Trophoblast cell (in vitro differentiated cells and primary cell): ENCODE measurements at regions not wholly inside any gene's neighbourhood (a gene's known extent, or its start where the extent isn't known, plus 50 kb on each side); places are given as distances from the start of the nearest gene placed in this dataset.

Source experiments
- DNase-seq, 2 donors: peaks; one replicate each; pipeline ENCODE4 v3.0.0-alpha.2; 2016
- H2AFZ ChIP-seq: 2 replicates; pipeline ENCODE4 v1.6.1; 2013; ENCODE audit warnings: low read length, moderate library complexity, mild to moderate bottlenecking; ENCODE audit not compliant: insufficient read depth, poor library complexity
- H2AK5ac ChIP-seq: 2 replicates; pipeline ENCODE4 v1.6.1; 2013; ENCODE audit warnings: mild to moderate bottlenecking, low read length
- H2BK120ac ChIP-seq: 2 replicates; pipeline ENCODE4 v1.6.1; 2013; ENCODE audit warnings: low read length, mild to moderate bottlenecking, moderate library complexity; ENCODE audit not compliant: insufficient read depth, poor library complexity
- H2BK12ac ChIP-seq: 2 replicates; pipeline ENCODE4 v1.6.1; 2013; ENCODE audit warnings: mild to moderate bottlenecking, low read length, moderate library complexity
- H2BK5ac ChIP-seq: 2 replicates; pipeline ENCODE4 v1.6.1; 2013; ENCODE audit warnings: low read length, low read depth, moderate library complexity, mild to moderate bottlenecking; ENCODE audit not compliant: poor library complexity
- H3K14ac ChIP-seq: 2 replicates; pipeline ENCODE4 v1.6.1; 2013; ENCODE audit warnings: mild to moderate bottlenecking, low read length
- H3K18ac ChIP-seq: 2 replicates; pipeline ENCODE4 v1.6.1; 2013; ENCODE audit warnings: mild to moderate bottlenecking, low read length
- H3K23ac ChIP-seq: 2 replicates; pipeline ENCODE4 v1.6.1; 2013; ENCODE audit warnings: low read length
- H3K27ac ChIP-seq: 2 replicates; pipeline ENCODE4 v1.5.1; 2013; ENCODE audit warnings: low read depth, mild to moderate bottlenecking, inconsistent platforms, low read length, moderate library complexity
- H3K27me3 ChIP-seq: 2 replicates; pipeline ENCODE4 v1.6.1; 2013; ENCODE audit warnings: inconsistent platforms, mild to moderate bottlenecking, low read length, moderate library complexity; ENCODE audit not compliant: insufficient read depth
- H3K36me3 ChIP-seq, 2 experiments: 1 replicate in 1 of 2; 2 replicates in 1 of 2; pipeline ENCODE4 v1.6.1; 2013; ENCODE audit warnings: low read length in 2 of 2, mild to moderate bottlenecking in 2 of 2, moderate library complexity in 1 of 2; ENCODE audit not compliant: insufficient read depth in 2 of 2, control insufficient read depth in 1 of 2
- H3K4ac ChIP-seq: 2 replicates; pipeline ENCODE4 v1.6.1; 2013; ENCODE audit warnings: low read depth, mild to moderate bottlenecking, low read length, moderate library complexity
- H3K4me1 ChIP-seq, 2 experiments: 1 replicate in 1 of 2; 2 replicates in 1 of 2; pipeline ENCODE4 v1.6.1; 2013; ENCODE audit warnings: low read length in 2 of 2, mild to moderate bottlenecking in 2 of 2, moderate library complexity in 1 of 2; ENCODE audit not compliant: insufficient read depth in 2 of 2, control insufficient read depth in 1 of 2
- H3K4me2 ChIP-seq: 2 replicates; pipeline ENCODE4 v1.6.1; 2013; ENCODE audit warnings: inconsistent platforms, mild to moderate bottlenecking, low read length, moderate library complexity
- H3K4me3 ChIP-seq: 2 replicates; pipeline ENCODE4 v1.5.1; 2013; ENCODE audit warnings: mild to moderate bottlenecking, low read depth, low read length, inconsistent platforms
- H3K79me1 ChIP-seq: one replicate; pipeline ENCODE4 v1.6.1; 2013; ENCODE audit warnings: low read length
- H3K79me2 ChIP-seq: 2 replicates; pipeline ENCODE4 v1.6.1; 2013; ENCODE audit warnings: low read length, mild to moderate bottlenecking; ENCODE audit not compliant: control insufficient read depth, insufficient read depth, poor library complexity
- H3K9ac ChIP-seq: 2 replicates; pipeline ENCODE4 v1.6.1; 2013; ENCODE audit warnings: mild to moderate bottlenecking, low read length
- H3K9me3 ChIP-seq: 2 replicates; pipeline ENCODE4 v1.6.1; 2013; ENCODE audit warnings: low read depth, mild to moderate bottlenecking, control low read depth, inconsistent platforms, low read length; ENCODE audit not compliant: insufficient read depth
- H4K12ac ChIP-seq: 2 replicates; pipeline ENCODE4 v1.6.1; 2013; ENCODE audit warnings: low read depth, mild to moderate bottlenecking, low read length, moderate library complexity
- H4K8ac ChIP-seq: 2 replicates; pipeline ENCODE4 v1.6.1; 2013; ENCODE audit warnings: low read depth, mild to moderate bottlenecking, low read length, moderate library complexity
- H4K91ac ChIP-seq: one replicate; pipeline ENCODE4 v1.6.1; 2013; ENCODE audit warnings: low read depth, mild to moderate bottlenecking, low read length, moderate library complexity
- WGBS: extraction: QIAGEN DNeasy Blood & Tissue Kit; methylation state at CpG from one replicate; pipeline ENCODE4 v1.1.7; 2013; ENCODE audit warnings: missing lambda C conversion rate; ENCODE audit not compliant: insufficient read length, insufficient coverage; ENCODE audit errors: extremely low coverage; 5-methylcytosine and 5-hydroxymethylcytosine counted together

DNA sequence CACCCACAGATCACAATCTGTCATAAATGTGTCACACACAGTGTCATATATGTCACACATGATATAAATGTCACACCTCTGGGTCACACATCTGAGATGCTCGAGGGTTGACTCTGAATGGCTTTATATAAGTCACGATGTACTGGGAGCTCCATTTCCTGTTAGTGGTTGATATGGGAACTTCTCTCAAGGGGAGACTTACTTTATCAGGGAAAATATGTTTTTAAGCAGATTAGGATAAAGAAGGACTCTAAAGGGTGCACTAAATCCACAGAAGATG is 83.9 kb upstream of the MEF2A start:
- no peaks in the 10 kb centered on the region for H3K79me2 ChIP-seq
- H4K8ac ChIP-seq = no peak overlapping the region
- WGBS = no CpG with 5 or more reads among the region's 2 CpGs
- H2BK5ac ChIP-seq = no peak overlapping the region
- no peak overlapping the region for H4K12ac ChIP-seq
- DNase-seq = no peak
- H3K23ac ChIP-seq = no peak overlapping the region
- H2BK12ac ChIP-seq = no peak overlapping the region
- no peak overlapping the region for H4K91ac ChIP-seq
- no peak overlapping the region for H3K4me2 ChIP-seq
- H3K27ac ChIP-seq = no peak overlapping the region
- H3K9me3 ChIP-seq = peaks cover 1% of the 10 kb centered on the region
- no peak overlapping the region for H2AK5ac ChIP-seq
- H3K9ac ChIP-seq = no peak overlapping the region
- H3K18ac ChIP-seq = no peak overlapping the region
- peaks cover 9 to 10% of the 10 kb centered on the region in 2 experiments for H3K4me1 ChIP-seq
- no peaks in the 10 kb centered on the region for H3K36me3 ChIP-seq
- H3K4me3 ChIP-seq = no peak overlapping the region
- H3K14ac ChIP-seq = no peak overlapping the region
- H2BK120ac ChIP-seq = no peak overlapping the region
- no peaks in the 10 kb centered on the region for H3K27me3 ChIP-seq
- no peak overlapping the region for H3K4ac ChIP-seq
- H3K79me1 ChIP-seq = no peaks in the 10 kb centered on the region
- H2AFZ ChIP-seq = no peak overlapping the region

DNA sequence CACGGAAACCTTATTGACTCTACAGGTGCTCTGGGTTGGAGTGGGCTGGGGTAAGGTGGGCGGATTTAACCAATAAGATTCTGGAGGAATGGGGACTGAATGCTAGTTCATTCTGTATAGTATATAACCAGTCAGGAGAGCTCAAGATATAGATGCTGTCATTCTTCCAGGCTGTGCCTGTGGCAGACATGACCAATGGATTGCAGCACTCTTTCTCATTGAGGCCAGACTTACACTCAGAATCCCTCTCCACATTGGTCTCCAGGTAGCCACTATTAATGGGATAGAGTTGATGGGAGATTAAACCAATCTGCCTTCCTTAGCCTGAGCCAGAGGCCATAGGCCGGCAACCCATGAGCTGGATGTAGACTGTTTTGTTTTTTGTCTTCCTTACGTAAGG is 82.8 kb upstream of the MEF2A start:
- Histone ChIP-seq H3K79me2 (no peaks in the 10 kb centered on the region), H3K9me3 (peaks cover 1% of the 10 kb centered on the region), H3K9ac (no peak overlapping the region), H3K79me1 (no peaks in the 10 kb centered on the region), H3K27me3 (no peaks in the 10 kb centered on the region), H4K91ac (no peak overlapping the region), H3K4ac (no peak overlapping the region), H2BK120ac (no peak overlapping the region), H3K4me3 (no peak overlapping the region), H2AFZ (no peak overlapping the region), H2BK12ac (no peak overlapping the region), H4K8ac (no peak overlapping the region), H2BK5ac (no peak overlapping the region), H4K12ac (no peak overlapping the region), H3K27ac (no peak overlapping the region), H2AK5ac (no peak overlapping the region), H3K14ac (no peak overlapping the region), H3K4me1 (peaks cover 11 to 15% of the 10 kb centered on the region in 2 experiments), H3K36me3 (no peaks in the 10 kb centered on the region), H3K23ac (no peak overlapping the region), H3K4me2 (no peak overlapping the region), H3K18ac (no peak overlapping the region)
- DNase-seq = no peak
- no CpG with 5 or more reads among the region's 4 CpGs for WGBS

DNA sequence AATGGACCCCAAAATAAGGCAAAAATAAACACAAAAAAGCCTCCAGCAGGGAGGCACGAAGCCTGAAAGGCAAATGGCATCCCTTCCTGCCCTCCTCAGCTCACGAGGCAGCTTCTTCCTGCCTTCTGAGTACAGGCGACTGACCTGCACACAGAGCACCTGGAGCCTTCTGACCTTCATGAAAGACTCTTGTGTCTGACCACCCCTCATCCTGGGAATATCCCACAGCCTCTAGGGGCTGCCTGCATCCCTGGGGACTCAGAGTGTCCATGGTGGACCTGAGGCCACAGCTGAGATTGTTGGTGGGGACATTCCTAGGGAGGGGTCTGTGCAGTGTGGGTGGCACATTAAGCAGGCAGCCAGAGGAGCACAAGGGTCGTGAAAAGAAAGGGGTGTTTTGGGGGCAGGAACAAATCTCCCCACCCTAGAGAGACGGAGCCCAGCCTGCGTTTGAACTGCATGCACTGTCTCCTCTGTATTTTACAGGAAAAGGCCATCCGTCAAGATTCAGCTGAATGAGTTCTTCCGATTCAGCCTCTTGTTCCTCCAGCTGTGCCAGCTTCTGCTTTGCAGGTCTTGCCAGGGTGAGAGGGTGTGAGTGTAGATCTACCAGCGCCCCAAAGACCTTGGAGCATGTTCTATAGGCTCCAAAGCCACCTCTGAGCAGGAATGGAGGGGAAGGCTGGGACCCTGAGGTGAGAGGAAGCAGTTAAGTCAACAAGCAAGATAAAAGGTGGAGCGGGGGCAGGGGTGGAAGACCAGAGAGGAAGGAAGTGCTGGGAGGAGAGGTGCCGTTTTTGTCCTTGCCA is 80.4 kb upstream of the MEF2A start:
- Histone ChIP-seq H3K9ac (no peak overlapping the region), H2BK12ac (no peak overlapping the region), H2AFZ (no peak overlapping the region), H3K79me1 (no peaks in the 10 kb centered on the region), H4K8ac (no peak overlapping the region), H2AK5ac (no peak overlapping the region), H3K9me3 (peaks cover 1% of the 10 kb centered on the region), H2BK120ac (no peak overlapping the region), H3K79me2 (no peaks in the 10 kb centered on the region), H3K27ac (no peak overlapping the region), H3K4me1 (peaks cover 11 to 15% of the 10 kb centered on the region in 2 experiments), H3K4ac (no peak overlapping the region), H2BK5ac (no peak overlapping the region), H3K4me2 (no peak overlapping the region), H4K12ac (no peak overlapping the region), H3K4me3 (no peak overlapping the region), H3K27me3 (no peaks in the 10 kb centered on the region), H4K91ac (no peak overlapping the region), H3K36me3 (no peaks in the 10 kb centered on the region), H3K14ac (no peak overlapping the region), H3K23ac (no peak overlapping the region), H3K18ac (no peak overlapping the region)
- no peak for DNase-seq
- no CpG with 5 or more reads among the region's 11 CpGs for WGBS

DNA sequence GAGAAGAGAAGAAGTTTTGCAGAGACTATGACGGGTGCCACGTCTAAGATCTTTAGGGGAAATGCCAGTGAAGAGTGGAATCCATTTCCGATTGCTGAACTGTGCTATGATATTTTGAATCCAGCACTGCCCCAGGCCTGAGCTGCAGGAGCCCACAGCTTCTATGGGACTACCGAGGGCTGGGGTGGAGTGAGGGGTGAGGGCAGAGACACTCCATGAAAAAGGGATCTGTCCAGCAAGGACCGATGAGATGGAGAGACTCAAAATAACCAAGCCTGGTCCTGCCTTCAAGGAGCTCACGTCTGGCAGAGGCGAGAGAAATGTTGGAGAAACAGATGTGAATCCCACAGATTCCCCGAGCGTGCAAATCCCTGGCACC is 79.8 kb upstream of the MEF2A start:
- no peak overlapping the region for H2BK5ac ChIP-seq
- H4K91ac ChIP-seq = no peak overlapping the region
- H3K23ac ChIP-seq = no peak overlapping the region
- no CpG with 5 or more reads among the region's 9 CpGs for WGBS
- H3K9me3 ChIP-seq = no peaks in the 10 kb centered on the region
- H2BK120ac ChIP-seq = no peak overlapping the region
- peaks cover 11 to 15% of the 10 kb centered on the region in 2 experiments for H3K4me1 ChIP-seq
- no peaks in the 10 kb centered on the region for H3K36me3 ChIP-seq
- H2BK12ac ChIP-seq = peak overlapping the region; percentile 9
- peak overlapping the region; percentile 44 for H2AFZ ChIP-seq
- H3K27ac ChIP-seq = no peak overlapping the region
- peak overlapping the region; percentile 64 for H4K8ac ChIP-seq
- no peak overlapping the region for H3K9ac ChIP-seq
- H3K4ac ChIP-seq = no peak overlapping the region
- H3K4me3 ChIP-seq = no peak overlapping the region
- no peak for DNase-seq
- peak overlapping the region; percentile 25 for H4K12ac ChIP-seq
- no peaks in the 10 kb centered on the region for H3K79me2 ChIP-seq
- peak overlapping the region; percentile 65 for H3K4me2 ChIP-seq
- H3K79me1 ChIP-seq = no peaks in the 10 kb centered on the region
- no peak overlapping the region for H3K18ac ChIP-seq
- no peaks in the 10 kb centered on the region for H3K27me3 ChIP-seq
- H2AK5ac ChIP-seq = no peak overlapping the region
- H3K14ac ChIP-seq = no peak overlapping the region
